DMS153 (cell line): ENCODE measurements at regions not wholly inside any gene's neighbourhood (a gene's known extent, or its start where the extent isn't known, plus 50 kb on each side); places are given as distances from the start of the nearest gene placed in this dataset.

Experiments
- DNase-seq: peaks from one replicate; lab custom pipeline; 2025; lab: John Stamatoyannopoulos, UW

DNA sequence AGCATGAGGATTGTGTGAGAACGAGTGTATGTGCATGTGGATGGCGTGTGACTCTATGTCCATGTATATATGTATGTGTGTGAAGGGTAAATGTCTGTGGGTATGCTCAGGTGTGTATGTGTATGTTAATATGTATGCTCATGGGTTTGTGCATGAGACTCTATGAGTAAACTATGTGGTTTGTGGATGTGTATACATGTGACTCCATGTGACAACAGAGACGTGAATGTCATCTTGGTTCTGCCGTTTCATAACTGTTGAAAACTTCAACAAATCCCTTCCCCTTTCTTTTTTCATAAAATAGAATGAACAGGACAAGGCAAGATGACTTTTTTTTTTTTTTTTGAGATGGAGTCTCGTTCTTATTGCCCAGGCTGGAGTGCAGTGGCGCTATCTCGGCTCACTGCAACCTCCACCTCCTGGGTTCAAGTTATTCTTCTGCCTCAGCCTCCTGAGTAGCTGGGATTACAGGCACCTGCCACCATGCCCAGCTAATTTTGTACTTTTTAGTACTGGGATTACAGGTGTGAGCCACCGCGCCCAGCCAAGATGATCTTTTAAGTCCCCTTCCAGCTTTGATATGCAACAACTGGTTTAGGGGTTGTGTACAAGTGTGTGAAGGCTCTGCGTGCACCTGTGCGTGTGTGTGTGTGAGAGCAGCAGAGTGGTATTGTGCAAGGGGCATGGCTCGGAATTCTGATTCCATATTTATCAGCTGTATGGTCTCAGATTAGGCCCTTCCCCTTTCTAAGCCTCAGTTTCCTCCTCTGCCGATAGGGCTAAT, 106.3 kb downstream of the EBNA1BP2 start:
- no peak for DNase-seq

- DNase-seq, result no peak
Observed at GRCh38 chr1:43065191-43065590, 106.5 kb upstream of the SLC2A1 start.

- DNase-seq, result no peak
Observed at GRCh38 chr1:43063394-43064219, 104.9 kb upstream of the SLC2A1 start.

DNA sequence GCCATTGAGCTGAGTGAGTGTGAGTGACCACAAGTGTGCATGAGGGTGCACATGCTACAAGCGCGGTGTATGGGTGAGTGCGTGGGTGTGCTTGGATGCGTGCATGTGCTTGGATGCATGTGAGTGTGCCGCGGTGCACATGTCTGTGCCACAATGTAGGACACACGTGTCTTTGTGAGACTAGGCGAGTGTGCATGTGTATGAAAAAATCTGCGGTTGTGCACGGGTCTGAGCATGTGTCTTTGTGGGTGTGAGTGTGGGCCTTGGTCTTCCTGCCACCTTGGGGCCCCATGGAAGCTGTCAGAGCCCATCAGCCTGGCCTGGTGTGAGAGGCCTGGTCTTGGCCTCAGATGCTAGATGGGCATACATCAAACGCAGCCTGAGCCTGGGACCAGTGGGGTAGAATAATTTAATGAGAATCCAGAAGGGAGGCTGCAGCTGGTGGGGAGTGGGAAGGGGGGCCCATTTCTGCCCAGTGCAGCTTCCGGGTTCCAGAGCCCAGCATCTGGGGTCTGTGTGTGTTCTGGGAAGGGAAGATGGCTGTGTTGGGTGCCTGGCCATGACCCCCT, 103.9 kb upstream of the SLC2A1 start:
- no peak for DNase-seq

- DNase-seq, result no peak
Observed at GRCh38 chr1:43061757-43062156, 103.1 kb upstream of the SLC2A1 start.

- no peak for DNase-seq
Observed at GRCh38 chr1:43059640-43060574, 101.2 kb upstream of the SLC2A1 start.

DNA sequence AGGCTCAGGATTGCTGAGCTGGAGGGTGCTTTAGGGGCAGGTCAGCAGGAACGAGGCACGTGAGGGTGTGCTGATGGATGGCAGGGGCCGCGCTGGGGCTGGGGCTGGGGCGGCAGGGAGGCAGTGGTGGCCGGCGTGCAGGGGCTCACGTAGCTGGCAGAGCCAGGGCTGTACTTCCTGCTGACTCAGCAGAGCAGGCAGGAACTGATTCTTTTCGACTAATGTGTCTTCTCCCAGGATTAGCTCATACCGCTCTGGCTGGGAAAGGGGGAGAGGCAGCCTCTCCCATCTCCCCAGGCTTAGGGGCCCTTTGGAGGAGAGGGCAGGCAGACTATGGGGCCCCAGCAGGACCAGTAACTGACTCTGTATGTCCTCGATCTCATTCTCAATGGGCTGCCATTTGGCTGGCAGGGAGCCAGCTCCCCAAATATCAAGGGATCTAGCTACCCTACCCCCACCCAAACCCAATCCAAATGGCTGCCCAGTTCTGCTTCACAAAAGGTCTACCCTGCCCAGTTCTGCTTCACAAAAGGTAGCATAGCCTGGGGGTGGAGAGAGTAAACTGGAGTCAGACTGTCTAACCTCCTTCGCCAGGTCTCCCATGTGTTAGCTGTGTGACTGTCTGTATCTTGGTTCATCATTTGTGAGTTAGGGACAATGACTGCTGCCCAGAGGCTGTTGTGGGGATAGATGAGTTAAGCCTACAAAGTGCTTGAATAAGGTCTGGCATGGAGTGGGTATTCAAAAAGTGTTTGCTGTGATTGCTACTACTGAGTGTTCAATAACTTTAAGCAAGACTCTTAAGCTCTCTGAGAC, 100.1 kb upstream of the SLC2A1 start:
- peak; percentile 30 for DNase-seq

DNA sequence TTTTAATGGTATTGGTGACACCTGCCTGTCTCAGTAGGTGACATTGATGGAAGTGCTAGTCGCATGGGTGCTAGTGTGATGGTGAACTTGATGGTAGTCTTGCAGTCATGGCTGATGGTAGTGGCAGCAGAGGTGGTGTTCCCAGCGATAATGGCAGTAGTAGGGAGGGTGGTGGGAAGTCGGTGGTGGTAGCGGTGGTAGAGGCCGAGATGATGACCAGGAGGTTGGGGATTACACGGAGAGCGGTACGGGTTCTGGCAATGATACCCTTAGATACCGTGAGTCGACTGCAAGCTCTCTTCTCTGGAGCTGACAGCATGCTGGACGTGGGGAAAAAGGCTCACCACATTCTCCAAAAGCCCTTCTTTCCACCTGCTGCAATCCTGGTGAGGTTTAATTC, 99.4 kb upstream of the SLC2A1 start:
- DNase-seq, result no peak

GRCh38 chr1:43057567-43057966, 98.9 kb upstream of the SLC2A1 start:
- DNase-seq, result no peak

GRCh38 chr1:43056981-43057391, 98.3 kb upstream of the SLC2A1 start:
- no peak for DNase-seq

DNA sequence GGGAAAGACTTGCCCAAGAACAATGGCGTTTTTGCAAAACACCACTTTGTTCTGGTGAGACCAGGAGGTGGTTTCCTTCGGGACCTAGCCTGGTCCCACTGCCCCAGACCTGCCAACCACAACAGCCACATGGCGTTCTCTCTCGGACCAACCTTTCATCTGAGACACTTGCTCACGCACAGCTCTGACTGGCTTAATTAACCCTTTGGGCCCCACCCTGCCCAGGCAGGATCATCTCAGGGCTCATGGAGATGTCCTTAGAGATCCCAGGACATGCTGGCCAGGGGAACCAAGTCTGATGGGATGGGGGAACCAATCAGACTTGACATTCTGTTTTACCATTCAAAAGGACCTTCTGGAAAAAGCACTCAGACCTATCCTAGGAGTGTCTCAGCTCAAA, 97.8 kb upstream of the SLC2A1 start:
- DNase-seq, result no peak

DNA sequence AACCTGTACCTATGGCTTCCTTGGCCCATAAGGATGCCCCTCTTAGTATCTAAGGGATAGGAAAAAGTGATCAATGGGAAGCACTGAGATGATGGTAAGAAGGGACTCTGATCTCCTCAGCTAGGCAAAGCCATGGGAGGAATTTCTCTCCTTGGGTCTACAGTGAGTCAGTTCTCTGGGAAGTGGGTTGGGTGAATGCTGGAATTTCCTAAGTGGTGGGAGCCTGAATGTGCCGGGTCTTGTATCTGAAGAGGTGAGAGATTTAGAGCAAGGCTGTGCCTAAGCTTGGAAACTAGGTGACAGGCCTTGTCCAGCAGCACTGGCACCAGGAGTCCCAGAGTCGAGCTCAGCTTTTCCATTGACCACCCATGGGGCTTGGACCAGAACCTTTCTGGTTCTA, 96.3 kb upstream of the SLC2A1 start:
- DNase-seq, result no peak

DNA sequence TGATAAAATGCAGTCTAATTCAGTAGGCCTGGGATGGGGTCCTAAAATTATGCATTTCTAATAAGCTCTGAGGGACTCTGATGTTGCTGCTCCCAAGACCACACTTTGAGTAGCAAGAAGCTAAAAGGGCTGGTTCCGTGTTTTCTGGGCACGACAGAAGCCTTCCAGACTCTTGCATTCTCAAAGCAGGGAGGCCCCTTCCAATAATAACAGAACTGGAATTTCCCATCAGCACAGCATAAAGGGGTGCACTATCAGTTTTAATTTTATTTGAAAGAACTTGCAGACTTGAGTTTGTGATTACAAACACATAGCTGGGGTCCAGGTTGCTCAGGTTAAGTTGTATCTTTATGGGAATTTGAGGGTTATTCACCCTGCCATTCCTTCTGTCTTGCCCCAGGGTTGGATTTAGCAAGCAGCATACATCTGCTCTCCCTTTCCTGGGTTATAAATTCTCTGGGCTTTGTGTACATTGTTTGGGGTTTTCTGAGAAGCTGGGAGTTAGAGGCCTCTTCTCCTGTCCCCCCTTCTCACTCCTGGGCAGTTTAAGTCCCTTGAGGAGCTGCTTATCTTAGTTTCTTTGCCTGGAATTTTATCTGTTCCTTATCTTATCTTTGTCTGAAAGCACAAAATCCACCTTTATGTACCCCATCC, 94.2 kb upstream of the SLC2A1 start:
- no peak for DNase-seq

GRCh38 chr1:43052322-43052721, 93.7 kb upstream of the SLC2A1 start:
- no peak for DNase-seq

GRCh38 chr1:43049481-43049880, 90.8 kb upstream of the SLC2A1 start:
- DNase-seq, result no peak

DNA sequence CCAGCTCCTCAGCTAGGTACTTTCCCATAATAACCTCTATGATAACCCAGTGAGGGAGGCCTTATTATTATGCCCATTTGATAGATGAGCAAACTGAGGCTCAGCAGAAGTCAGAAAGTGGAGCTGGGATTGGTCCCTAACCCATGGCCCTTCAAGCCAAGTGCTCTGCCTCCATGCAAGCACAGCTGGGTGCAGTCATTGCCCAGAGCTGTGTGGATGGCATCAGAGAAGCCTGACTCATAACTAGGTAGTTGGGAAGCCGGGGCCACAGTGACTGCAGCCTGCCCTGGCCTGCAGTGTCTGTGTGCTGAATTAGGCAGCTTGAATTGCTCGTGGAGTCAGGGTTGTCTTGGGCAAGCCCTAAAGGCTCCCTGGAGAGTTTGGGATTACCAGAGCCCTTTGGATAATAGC, 89.9 kb upstream of the SLC2A1 start:
- no peak for DNase-seq

DNA sequence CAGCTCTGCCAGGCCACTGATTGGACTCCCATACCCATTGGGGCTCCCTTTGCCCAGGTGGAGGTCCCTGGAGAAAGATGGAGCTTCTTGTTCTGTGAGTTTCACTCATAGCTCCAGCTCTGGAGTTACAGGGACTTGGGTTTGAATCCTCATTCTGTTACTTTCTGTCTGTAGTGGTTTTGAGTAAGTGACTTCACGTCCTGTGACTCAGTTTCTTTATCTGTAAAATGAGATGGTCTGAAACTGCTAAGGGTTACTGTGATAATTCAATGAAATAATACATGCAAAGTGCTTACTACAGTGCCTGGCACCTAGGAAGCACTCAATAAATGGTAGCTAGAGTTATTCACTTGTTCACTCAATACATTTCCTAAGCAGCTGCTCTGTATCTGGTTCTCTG, 88.5 kb upstream of the SLC2A1 start:
- no peak for DNase-seq

DNA sequence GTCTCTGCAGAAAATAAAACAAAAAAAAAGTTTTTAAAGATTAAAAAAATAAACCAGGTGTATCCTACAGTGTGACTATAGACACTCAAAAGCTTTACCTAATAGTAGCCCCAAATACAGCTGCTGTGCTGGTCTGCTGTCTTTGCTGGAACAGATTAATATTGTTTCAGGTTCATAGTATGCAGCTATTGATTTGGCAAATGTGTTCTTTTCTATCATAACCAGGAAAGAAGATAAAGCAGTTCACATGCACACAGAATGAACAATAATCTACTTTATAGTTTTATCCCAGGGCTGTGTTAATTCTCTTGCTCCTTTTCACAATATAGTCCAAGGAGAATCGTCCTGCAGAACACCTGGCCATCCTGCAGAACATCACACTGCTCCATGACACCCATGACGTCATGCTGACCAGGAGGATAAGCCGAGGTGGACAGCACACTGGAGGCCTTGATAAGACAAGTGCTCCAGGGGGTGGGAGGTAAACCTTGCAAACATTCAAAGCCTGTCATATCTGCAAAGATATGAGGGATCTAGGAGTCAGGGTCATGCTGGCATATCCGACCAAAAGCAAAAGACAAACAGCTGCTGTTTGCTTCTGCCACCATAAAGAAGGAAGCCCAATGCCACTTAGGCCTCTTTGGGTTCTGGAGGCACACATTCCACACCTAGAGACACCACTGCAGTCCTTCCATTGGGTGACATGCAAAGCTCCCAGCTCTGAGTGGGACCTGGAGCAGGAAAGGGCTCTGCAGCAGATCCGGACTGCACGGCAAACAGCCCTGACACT, 86.1 kb upstream of the SLC2A1 start:
- no peak for DNase-seq

DNA sequence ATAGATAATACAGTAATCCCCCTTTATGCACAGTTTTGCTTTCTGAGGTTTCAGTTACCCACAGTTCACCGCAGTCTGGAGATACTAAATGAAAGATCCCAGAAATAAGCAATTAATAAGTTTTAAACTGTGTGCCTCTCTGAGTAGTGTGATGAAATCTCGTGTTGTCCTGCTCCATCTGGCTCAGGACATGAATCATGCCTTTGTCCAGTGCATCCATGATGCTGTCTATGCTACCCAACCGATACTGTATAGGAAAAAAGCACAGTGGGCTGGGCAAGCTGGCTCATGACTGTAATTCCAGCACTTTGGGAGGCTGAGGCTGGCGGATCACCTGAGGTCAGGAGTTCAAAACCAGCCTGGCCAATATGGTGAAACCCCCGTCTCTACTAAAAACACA, 85.0 kb upstream of the SLC2A1 start:
- no peak for DNase-seq
